MM.1S (cell line): ENCODE measurements at regions not wholly inside any gene's neighbourhood (a gene's known extent, or its start where the extent isn't known, plus 50 kb on each side); places are given as distances from the start of the nearest gene placed in this dataset.

Experiments used
- DNase-seq: peaks from one replicate; pipeline ENCODE4 v3.0.0-alpha.2; 2015
- H2AFZ ChIP-seq: fragments of 300-600 bp; sonication (generic); 2 replicates; pipeline ENCODE4 v1.6.0; 2016; ENCODE audit warnings: antibody characterized with exemption, low read length
- H3F3A ChIP-seq: fragments of 300-600 bp; sonication (generic); 2 replicates; pipeline ENCODE4 v1.6.1; 2016; ENCODE audit warnings: mild to moderate bottlenecking, antibody characterized with exemption, low read length, moderate library complexity, mixed read lengths; ENCODE audit not compliant: insufficient read depth
- H3K27ac ChIP-seq: fragments of 300-600 bp; sonication (generic); 2 replicates; pipeline ENCODE4 v1.5.1; 2016; ENCODE audit warnings: mild to moderate bottlenecking, low read length
- H3K27me3 ChIP-seq: fragments of 300-600 bp; sonication (generic); replicated peaks from 2 replicates; pipeline ENCODE4 v1.6.0; 2016; ENCODE audit warnings: low read length; ENCODE audit not compliant: insufficient read depth
- H3K36me3 ChIP-seq: fragments of 300-600 bp; sonication (generic); replicated peaks from 2 replicates; pipeline ENCODE4 v1.6.1; 2016; ENCODE audit warnings: mild to moderate bottlenecking, low read length, mixed read lengths; ENCODE audit not compliant: insufficient read depth
- H3K4me1 ChIP-seq: fragments of 300-600 bp; sonication (generic); 2 replicates; pipeline ENCODE4 v1.6.1; 2016; ENCODE audit warnings: low read length, mixed read lengths
- H3K4me2 ChIP-seq: fragments of 300-600 bp; sonication (generic); 2 replicates; pipeline ENCODE4 v1.6.0; 2016; ENCODE audit warnings: low read depth, low read length
- H3K4me3 ChIP-seq: fragments of 300-600 bp; sonication (generic); 2 replicates; pipeline ENCODE4 v1.5.1; 2016; ENCODE audit warnings: low read length, mixed read lengths
- H3K79me2 ChIP-seq: fragments of 300-600 bp; sonication (generic); 2 replicates; pipeline ENCODE4 v1.6.1; 2016; ENCODE audit warnings: mixed run types, low read length, mixed read lengths
- H3K9ac ChIP-seq: fragments of 300-600 bp; sonication (generic); 2 replicates; pipeline ENCODE4 v1.6.1; 2016; ENCODE audit warnings: low read length, mixed read lengths
- H3K9me2 ChIP-seq: fragments of 300-600 bp; sonication (generic); replicated peaks from 2 replicates; pipeline ENCODE4 v1.6.1; 2016; ENCODE audit warnings: mild to moderate bottlenecking, low read length, mixed read lengths; ENCODE audit not compliant: insufficient read depth
- H3K9me3 ChIP-seq: fragments of 300-600 bp; sonication (generic); replicated peaks from 2 replicates; pipeline ENCODE4 v1.6.1; 2016; ENCODE audit warnings: mild to moderate bottlenecking, low read length, mixed read lengths; ENCODE audit not compliant: insufficient read depth
- H4K20me1 ChIP-seq: fragments of 300-600 bp; sonication (generic); 2 replicates; pipeline ENCODE4 v1.6.1; 2016; ENCODE audit warnings: mild to moderate bottlenecking, low read length, moderate library complexity, mixed read lengths; ENCODE audit not compliant: insufficient read depth
- EZH2 ChIP-seq: fragments of 300-600 bp; sonication (generic); optimal IDR thresholded peaks from 2 replicates; pipeline ENCODE3; 2017; ENCODE audit warnings: low read depth, mild to moderate bottlenecking, antibody characterized with exemption, low read length, mixed read lengths
- EZH2phosphoT487 ChIP-seq: fragments of 300-600 bp; sonication (generic); IDR thresholded peaks from 2 replicates; pipeline ENCODE4 v1.6.1; 2018; ENCODE audit warnings: antibody characterized with exemption, low read length
- TF ChIP-seq, protein P1 (sequence below): fragments of 300-600 bp; sonication (generic); IDR thresholded peaks from 2 replicates; pipeline ENCODE4 v1.5.1; 2016; ENCODE audit warnings: antibody characterized with exemption, low read length, mixed read lengths

GRCh38 chr2:220152281-220152935 is 525.0 kb downstream of the SLC4A3 start:
- H3K9ac ChIP-seq: no peak overlapping the region
- no peaks in the 10 kb centered on the region for H3K36me3 ChIP-seq
- no peak overlapping the region for H3K4me2 ChIP-seq
- H3K4me3 ChIP-seq: no peak overlapping the region
- H3K27me3 ChIP-seq: no peaks in the 10 kb centered on the region
- H3K9me3 ChIP-seq: no peaks in the 10 kb centered on the region
- no peak for DNase-seq
- H3K4me1 ChIP-seq: no peaks in the 10 kb centered on the region
- no peaks in the 10 kb centered on the region for H3F3A ChIP-seq
- no peak overlapping the region for H2AFZ ChIP-seq
- H3K9me2 ChIP-seq: no peaks in the 10 kb centered on the region
- H3K79me2 ChIP-seq: no peaks in the 10 kb centered on the region
- no peaks in the 10 kb centered on the region for H4K20me1 ChIP-seq
- H3K27ac ChIP-seq: no peak overlapping the region
- TF ChIP-seq EZH2phosphoT487 (no peak), EZH2 (no peak)
- TF ChIP-seq, protein P1, sequence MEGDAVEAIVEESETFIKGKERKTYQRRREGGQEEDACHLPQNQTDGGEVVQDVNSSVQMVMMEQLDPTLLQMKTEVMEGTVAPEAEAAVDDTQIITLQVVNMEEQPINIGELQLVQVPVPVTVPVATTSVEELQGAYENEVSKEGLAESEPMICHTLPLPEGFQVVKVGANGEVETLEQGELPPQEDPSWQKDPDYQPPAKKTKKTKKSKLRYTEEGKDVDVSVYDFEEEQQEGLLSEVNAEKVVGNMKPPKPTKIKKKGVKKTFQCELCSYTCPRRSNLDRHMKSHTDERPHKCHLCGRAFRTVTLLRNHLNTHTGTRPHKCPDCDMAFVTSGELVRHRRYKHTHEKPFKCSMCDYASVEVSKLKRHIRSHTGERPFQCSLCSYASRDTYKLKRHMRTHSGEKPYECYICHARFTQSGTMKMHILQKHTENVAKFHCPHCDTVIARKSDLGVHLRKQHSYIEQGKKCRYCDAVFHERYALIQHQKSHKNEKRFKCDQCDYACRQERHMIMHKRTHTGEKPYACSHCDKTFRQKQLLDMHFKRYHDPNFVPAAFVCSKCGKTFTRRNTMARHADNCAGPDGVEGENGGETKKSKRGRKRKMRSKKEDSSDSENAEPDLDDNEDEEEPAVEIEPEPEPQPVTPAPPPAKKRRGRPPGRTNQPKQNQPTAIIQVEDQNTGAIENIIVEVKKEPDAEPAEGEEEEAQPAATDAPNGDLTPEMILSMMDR: no peak

DNA sequence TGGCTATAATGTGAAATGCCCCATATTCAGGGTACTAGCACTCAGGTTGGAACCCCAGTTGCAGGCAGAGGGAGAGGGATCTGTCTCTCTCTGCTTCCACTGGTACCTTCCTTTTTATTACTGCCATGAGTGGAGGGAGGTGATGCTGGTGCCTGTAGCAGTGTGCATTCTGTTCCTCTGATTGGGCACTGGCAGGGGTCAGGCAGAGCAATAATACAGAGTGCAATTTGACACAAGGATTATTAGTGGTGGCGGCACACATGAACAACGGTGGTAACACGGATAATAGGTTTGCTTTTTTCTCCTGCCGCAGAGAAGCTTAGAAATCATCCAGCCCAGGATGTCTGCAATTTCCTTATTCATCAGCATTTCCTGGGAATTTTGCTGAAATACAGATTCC is 525.7 kb downstream of the SLC4A3 start:
- no peaks in the 10 kb centered on the region for H4K20me1 ChIP-seq
- H2AFZ ChIP-seq: no peak overlapping the region
- no peak for TF ChIP-seq EZH2phosphoT487
- TF ChIP-seq EZH2: no peak
- TF ChIP-seq, protein P1: no peak
- no peaks in the 10 kb centered on the region for H3K79me2 ChIP-seq
- H3K4me1 ChIP-seq: no peaks in the 10 kb centered on the region
- H3K27me3 ChIP-seq: no peaks in the 10 kb centered on the region
- no peak overlapping the region for H3K4me3 ChIP-seq
- no peak for DNase-seq
- no peaks in the 10 kb centered on the region for H3K9me2 ChIP-seq
- no peaks in the 10 kb centered on the region for H3F3A ChIP-seq
- no peak overlapping the region for H3K4me2 ChIP-seq
- no peaks in the 10 kb centered on the region for H3K36me3 ChIP-seq
- no peak overlapping the region for H3K9ac ChIP-seq
- H3K9me3 ChIP-seq: no peaks in the 10 kb centered on the region
- H3K27ac ChIP-seq: no peak overlapping the region

DNA sequence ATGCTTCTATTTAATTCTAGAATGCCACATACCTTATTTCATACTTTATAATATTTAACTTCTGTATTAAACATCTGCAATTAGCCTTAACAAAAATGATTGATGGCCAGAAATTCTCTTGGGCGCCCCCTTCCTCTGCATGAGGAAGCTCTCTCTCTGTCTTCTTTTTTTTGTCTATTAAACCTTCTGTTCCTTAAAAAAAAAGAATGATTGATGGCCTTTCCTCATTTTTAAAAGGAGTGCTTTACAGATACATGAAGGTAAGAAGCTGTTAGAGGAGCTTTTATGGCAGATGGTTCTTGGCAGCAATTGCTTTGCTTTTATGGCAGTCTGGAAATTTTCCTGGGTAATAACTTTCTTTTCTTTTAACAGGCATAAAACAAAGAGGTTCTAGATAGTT is 526.9 kb downstream of the SLC4A3 start:
- Histone ChIP-seq H3K4me1 (no peaks in the 10 kb centered on the region), H3K27me3 (no peaks in the 10 kb centered on the region), H3K9me3 (no peaks in the 10 kb centered on the region), H3K4me2 (no peak overlapping the region), H4K20me1 (no peaks in the 10 kb centered on the region), H3K27ac (no peak overlapping the region), H3K36me3 (no peaks in the 10 kb centered on the region), H3K4me3 (no peak overlapping the region), H2AFZ (no peak overlapping the region), H3F3A (no peaks in the 10 kb centered on the region), H3K9ac (no peak overlapping the region), H3K79me2 (no peaks in the 10 kb centered on the region), H3K9me2 (no peaks in the 10 kb centered on the region)
- DNase-seq: no peak
- TF ChIP-seq EZH2phosphoT487 (no peak), EZH2 (no peak)
- TF ChIP-seq, protein P1: no peak
